Activated CD8-positive, alpha-beta memory T cell treated with anti-CD3 and anti-CD28 coated beads, Interleukin-2, amount 50 U/mL, for 48 hours (primary cell): ENCODE measurements at regions not wholly inside any gene's neighbourhood (a gene's known extent, or its start where the extent isn't known, plus 50 kb on each side); places are given as distances from the start of the nearest gene placed in this dataset.

Experiments used
- DNase-seq: peaks from one replicate; pipeline ENCODE4 v3.0.0-alpha.2; 2020

- DNase-seq = peak; percentile 72
These were observed 52.7 kb upstream of the CTLA4 start for GRCh38 chr2:203814661-203815540.

DNA sequence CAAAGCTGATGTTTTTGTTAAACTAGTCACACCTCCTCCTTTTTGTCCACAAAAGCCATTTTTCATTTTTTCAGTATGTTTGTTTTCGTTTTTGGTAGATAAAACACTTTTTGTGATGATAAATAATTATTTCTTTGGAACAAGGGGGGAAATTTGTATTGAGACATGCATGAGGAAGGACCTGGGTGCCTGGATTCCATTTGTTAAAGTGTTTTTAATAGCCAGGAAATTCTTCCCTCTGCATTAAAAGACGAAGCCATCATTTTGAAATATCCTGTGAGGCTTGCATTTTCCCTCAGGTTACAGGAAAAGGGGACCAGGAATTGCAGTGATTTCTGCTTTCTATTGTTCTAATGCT is 52.1 kb upstream of the CTLA4 start:
- no peak for DNase-seq

DNA sequence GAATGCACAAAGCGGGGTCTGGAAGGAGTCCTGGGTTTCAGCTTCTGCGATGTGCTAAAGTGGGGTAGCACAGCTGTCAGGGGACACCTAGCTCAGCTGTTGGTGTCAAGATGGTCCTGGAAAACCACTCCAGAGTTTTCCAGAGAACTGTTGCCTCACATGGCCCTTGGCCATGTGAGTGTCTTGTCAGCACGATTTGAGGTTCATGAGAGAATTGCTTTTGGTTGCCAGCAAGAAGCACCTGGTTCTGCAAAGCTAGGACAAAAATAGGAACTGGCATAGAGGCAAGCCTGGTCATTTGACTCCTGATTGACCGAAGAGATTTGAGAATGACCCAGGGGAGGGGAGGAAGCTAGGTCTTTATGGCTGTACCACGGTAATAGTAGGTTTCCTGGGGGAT is 50.4 kb upstream of the CTLA4 start:
- DNase-seq = no peak
